ENCODE measurements at regions not wholly inside any gene's neighbourhood (a gene's known extent, or its start where the extent isn't known, plus 50 kb on each side); places are given as distances from the start of the nearest gene placed in this dataset.
"Not testable (repeated sequence)": the region's sequence is repeated elsewhere in the genome, so short reads cannot be mapped to it uniquely, and the experiment has no call there.

DNA sequence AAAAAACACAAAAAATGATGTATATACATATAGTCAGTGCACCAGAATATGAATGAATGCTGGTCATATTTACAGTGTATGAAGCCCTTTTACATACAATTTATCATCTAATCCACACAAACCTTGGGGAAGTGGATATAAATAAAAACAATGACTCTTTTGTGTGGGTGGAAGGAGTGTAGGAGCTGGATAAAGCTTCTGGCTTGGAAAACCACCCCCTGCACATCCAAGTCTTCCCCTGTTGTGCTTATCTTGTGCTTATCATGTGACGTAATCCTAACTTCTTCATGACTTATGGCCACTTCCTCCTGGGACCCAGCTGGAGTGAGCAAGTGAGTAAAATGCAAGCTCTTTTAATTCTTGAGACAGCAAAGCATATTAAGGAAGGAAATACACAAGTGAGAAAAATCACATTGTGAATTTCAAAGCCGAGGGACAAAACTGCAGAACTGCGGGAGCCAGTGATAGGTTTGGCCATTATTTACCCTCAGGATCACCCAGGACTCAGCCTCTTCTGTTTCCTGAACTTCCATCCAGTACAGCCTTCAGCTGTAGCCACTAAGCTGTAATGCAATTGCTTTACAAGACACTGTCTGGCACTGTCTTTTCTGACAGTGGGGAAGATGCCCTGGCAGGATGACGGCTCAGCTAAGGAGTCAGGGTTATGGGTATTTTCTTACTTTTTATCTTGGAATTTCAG is 104.0 kb upstream of the PPM1J start:
- DNase-seq (ENCODE audit: low spot score), result peak; percentile 38

DNA sequence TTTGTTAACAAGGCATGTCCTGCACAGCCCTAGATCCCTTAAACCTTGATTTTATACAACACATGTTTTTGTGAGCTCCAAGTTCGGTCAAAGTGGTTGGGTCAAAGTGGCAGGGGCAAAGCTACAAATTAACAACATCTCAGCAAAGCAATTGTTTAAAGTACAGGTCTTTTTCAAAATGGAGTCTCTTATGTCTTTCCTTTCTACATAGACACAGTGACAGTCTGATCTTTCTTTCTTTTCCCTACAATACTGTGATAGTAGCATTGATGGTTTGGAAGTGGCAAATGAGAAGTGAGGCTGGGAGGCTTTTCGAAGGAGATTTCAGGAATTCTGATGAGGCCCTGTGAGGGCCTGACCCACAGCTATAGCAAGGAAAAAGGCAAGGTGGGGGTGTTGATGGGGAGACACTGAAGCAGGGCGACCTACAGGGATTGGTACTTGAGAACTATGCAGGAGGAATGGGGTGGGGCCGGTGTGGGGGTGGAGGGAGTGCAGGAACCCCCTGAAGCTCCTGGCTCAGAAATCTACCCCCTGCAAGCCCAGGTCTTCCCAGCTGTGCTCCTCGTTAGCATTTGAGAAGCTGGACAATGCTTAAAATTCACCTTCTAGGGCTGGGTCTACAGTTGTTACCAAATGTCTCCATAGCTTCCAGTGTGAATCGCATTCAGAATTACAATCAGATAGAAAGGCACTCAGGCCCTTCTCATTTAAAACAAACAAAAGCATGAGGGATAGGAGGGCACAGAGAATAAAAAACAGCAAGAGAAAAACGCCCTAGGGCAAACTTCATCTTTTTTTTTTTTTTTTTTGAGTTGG is 102.6 kb upstream of the PPM1J start:
- no peak for DNase-seq (ENCODE audit: low spot score)

DNA sequence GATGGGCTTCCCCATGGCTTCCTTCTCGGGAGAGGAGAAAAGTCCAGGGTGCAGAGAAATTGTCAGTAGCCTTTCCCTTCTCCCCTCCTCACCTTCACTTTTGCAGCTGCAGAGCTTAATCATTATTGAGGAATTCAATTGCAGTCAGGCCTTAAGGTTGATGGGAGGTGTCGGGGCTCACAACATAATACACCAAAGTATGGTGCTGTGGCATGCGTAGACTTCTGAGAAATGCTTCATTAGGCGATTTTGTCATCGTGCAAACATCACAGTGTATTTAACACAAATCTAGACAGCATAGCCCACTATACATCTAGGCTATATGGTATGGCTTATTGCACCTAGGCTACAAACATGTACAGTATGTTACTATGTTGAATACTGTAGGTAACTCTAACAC is 100.2 kb upstream of the PPM1J start:
- DNase-seq (ENCODE audit: low spot score), result no peak

GRCh38 chr1:112814645-112815044 is 99.5 kb upstream of the PPM1J start:
- DNase-seq (ENCODE audit: low spot score), result not testable (repeated sequence)

- peak; percentile 37 for DNase-seq (ENCODE audit: low spot score)
Measured at GRCh38 chr1:112808861-112809684, 93.9 kb upstream of the PPM1J start.

GRCh38 chr1:112807999-112808398 is 92.9 kb upstream of the PPM1J start:
- no peak for DNase-seq (ENCODE audit: low spot score)

- no peak for DNase-seq (ENCODE audit: low spot score)
Measured at GRCh38 chr1:112807117-112807516, 92.0 kb upstream of the PPM1J start.

DNA sequence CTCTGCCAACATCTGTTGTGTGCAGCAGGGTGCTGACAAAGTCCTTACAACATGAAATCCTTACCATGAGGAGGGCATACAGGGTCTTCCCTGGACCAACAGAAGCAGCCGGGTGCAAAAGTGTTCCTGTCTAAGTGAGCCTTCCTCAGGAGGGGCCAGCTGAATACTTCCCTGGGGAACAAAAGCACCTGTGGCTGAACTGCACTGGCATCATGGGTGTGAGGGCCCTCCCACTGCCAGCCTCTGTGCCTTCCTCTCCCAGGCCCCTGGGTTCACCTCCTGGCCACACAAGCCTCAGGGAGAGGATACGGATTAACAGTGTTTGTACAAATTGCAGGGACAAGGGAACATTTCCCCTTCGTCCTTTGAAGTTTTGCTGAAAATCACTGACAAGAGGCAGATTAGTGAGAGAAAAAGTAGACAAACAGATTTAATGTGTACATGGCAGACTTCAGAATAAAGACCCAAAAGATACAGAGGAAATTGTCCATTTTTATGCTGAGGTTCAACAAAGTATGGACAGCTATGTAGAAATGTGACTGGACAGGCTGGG is 91.0 kb upstream of the PPM1J start:
- no peak for DNase-seq (ENCODE audit: low spot score)

DNA sequence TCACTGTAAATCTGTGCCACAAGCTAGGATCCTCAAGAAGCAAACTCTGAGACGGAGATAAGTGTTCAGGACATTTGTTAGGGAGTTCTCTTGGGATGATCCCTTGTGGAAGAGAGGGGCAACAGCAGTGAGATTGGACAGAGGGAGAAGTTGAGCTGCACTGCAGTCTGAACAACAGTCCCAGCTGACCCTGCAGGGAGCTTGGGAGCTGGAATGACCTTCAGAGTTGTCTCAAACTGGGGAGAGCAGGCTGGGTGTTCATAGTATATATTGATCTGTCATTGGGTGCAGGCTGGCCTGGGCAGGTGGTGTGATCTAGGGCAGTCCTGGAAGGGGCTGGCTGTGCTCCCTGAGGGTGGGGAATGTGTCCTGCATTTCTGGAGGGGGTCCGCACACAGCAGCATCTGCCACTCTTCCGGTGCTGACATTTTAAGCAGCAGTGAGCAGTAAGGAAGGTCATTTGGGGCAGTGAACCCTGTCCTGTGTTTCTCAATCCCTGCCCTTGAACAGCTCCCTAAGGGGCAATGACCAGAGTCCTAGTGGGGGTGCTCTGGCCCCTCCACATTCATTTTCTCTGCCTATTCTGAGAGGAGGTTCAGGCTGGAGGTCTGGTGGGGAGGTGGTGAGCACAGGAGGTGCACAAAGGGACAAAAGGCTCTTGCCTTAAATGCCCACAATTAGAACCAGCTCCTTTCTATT is 90.2 kb upstream of the PPM1J start:
- DNase-seq (ENCODE audit: low spot score), result no peak

DNA sequence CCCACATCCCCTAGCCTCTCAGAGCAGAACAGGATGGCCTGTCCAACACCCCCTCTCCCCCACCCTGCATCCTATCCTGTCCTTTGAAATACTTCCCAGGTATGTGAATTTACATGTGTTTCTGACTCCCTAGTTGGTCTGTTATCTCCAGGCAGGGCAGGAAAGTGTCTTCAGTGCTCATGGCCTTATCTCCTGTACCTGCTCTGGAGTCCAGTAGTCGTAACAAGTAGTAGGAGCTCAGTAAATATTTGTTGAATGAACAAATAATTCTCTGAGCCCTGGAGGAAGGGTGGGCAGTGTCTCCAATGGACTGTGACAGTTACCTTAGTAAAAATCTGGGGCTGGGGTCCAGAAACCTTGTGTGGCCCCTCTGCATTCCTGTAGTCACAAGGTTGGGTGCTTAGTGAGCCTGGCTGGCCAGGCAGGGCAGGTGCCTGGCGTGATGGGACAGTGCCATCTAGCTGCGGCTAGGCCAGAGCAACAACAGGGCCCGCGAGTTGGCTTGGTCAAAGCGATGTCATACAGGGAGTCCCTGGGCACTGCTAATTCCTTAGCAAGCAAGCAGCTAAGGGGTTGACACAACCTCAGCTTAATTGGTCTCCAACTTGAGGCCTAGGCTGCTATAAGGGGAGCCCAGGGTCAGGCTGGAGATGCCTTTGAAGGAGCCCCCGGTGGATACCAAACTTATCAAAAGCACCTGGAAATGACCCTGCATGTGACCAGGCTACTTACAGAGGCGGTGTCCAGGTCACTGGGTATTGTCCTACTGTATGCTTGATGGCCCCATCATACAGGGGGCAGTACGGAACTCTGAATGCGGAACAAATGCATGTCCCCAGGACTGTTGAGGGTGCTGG is 89.0 kb upstream of the PPM1J start:
- DNase-seq (ENCODE audit: low spot score), result peak; percentile 39

DNA sequence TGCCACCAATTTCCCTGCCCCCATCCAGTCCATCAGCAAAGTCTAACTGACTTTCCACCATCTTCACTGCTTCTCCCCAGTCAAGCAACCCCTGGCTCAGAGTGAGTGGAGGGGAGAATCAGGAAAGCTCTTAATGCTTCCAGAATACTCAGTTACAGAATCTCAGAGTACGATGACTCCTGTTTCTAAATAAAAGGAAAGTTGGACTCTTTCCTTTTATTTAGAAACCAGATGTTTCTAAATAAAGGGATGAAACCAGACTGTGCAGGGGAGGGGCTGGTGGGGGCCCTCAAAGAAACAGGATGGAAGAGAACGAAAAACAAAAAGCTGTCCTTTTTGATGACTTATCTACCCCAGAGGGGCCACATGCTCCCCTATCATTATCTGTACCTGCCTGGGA is 85.2 kb upstream of the PPM1J start:
- DNase-seq (ENCODE audit: low spot score), result no peak

DNA sequence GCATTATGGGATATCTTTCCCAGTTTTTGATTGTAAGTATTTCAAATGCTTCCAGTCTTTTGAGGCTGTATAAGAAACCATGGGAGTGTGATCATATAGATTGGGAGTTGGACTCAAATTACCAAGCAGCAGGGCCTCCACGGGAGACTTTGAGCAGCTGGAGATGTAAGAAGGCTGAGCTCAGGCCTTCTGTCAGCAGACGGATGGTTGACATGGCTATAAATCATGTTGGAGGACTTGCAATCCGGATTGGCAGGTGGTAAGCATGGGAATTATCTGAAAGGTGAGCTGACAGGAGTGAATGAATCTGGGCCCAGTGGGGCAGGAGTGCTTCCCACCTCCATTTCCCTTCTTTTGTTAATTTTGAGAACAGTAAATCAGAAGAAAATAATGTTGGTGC is 83.2 kb upstream of the PPM1J start:
- no peak for DNase-seq (ENCODE audit: low spot score)

- no peak for DNase-seq (ENCODE audit: low spot score)
Measured at GRCh38 chr1:112797224-112797623, 82.1 kb upstream of the PPM1J start.

DNA sequence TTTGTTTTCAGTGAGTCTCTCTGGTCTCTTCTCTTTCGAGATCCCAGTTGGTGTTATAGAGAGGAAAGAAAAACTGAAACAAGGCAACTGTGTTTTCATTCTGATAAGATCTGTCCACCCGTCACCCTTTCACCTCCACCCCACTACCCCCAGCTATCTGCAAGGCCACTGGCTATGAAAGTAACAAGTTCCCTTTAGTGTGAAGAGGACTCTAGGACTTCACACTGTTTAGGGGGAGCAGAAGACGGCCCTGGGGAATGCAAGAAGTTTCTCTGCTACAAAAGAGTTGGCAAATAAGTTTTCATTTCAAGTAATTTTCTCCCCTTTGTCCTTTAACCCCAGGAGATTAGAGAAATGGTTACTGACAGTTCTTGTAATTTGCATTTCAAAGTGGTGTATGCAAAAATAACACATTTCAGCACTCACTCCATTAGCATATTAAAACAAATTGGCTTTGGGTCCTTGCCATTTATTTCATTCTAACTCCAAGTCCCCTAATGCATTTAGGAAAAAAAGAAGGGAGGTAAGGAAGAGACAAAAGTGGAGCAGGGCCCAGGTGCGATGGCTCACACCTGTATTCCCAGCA is 79.6 kb upstream of the PPM1J start:
- DNase-seq (ENCODE audit: low spot score), result no peak

- DNase-seq (ENCODE audit: low spot score), result no peak
Measured at GRCh38 chr1:112793631-112794565, 78.8 kb upstream of the PPM1J start.

DNA sequence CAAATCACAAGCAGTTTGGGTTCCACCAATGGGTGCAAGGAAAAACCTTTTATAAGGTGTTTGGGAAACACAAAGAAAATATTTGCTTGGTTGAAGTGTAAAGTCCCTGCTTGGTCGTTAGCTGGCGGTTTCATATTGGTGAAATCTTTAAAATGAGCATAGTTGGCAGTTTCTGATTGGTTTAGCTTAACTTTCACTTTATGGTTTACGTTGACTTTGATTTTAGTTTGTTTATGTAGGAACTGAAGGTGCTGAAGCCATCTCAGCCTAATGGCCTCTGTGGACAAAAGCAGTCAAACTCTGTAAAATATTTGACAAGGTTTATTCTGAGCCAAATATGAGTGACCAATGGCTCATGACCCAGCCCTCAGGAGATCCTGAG is 76.6 kb upstream of the PPM1J start:
- no peak for DNase-seq (ENCODE audit: low spot score)

DNA sequence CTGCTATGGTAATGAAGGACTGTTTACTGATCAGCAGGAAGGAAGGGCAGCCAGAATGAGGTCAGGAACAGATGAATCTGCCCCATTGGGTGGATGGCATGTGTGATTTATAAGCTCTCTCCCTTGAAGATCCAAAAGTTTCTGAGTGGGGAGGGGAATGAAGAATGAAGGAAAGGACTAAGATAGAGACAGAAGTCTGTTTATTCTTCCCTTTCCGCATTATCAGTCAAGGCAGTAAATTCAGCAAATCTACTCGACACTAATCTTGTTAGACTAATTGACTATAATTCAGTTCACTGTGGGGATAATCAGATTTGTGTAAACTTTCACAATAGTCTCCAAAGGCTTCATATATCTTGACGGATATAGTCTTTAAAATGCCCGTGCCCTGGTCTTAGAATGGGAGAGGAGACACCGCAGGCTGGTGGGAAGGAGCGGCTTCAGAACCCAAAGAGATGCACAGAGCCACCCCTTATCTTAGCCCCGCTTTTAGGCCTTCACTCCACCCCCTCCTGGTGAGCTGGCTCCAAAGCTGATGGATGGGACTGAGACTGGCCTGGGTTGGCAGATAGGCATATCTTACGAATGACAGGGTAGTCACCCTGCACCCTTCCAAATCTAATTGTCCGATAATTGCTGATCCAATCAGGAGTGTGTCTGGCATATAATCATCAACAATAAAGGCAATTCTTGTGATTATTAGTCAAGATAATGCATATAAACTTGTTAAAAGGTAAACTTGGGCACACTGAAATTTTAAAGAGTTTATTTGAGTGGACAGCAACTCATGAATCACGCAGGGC is 76.0 kb upstream of the PPM1J start:
- no peak for DNase-seq (ENCODE audit: low spot score)

DNA sequence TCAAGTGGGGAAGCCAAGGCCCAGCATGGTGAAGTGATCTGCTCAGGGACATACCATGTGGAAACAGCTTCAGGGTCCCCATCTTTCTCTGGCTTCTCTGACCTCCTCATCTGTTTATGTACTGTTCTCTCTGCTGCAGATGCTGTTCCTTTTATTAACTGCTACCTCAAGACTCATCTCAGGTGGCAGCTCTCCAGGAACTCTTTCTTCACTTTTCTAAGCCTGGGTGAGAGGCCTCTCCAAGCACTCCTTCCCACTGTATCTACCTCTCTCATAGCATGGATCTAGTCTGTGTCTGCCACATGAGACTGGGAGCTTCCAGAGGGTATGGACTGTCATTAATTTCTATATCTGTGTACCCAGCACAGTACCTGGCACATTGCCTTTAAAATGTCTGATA is 73.4 kb upstream of the PPM1J start:
- DNase-seq (ENCODE audit: low spot score), result no peak
